GM19324 (cell line): ENCODE measurements at regions not wholly inside any gene's neighbourhood (a gene's known extent, or its start where the extent isn't known, plus 50 kb on each side); places are given as distances from the start of the nearest gene placed in this dataset.

ENCODE experiments used
- ATAC-seq: cut with Tn5 transposase; IDR thresholded peaks from one replicate; pipeline ENCODE4 v1.9.1; 2021; ENCODE audit warnings: mild to moderate bottlenecking, moderate library complexity; ENCODE audit not compliant: unreplicated experiment, low FRiP score

GRCh38 chr7:25756601-25757000 is 395.4 kb upstream of the NFE2L3 start:
- no peak for ATAC-seq

GRCh38 chr7:25758559-25758958 is 393.4 kb upstream of the NFE2L3 start:
- no peak for ATAC-seq

DNA sequence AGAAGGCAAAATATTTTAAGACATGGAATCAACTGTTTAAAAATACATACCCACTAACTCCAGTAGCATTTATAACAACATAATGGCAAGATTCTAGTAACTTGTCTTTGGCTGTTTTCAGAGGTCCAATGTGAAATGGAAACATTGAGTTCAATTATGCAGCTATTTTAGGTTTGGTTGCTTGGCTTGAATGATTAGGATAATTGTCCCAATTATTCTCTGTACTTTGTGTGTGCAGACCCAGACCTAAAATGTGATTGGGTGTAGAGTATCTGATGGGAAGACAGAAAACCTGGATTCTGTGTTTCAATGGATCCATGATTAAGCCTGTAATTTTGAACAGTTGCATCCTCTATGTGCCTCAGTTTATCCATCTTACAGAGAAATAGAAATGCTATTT is 392.7 kb upstream of the NFE2L3 start:
- ATAC-seq, result no peak

DNA sequence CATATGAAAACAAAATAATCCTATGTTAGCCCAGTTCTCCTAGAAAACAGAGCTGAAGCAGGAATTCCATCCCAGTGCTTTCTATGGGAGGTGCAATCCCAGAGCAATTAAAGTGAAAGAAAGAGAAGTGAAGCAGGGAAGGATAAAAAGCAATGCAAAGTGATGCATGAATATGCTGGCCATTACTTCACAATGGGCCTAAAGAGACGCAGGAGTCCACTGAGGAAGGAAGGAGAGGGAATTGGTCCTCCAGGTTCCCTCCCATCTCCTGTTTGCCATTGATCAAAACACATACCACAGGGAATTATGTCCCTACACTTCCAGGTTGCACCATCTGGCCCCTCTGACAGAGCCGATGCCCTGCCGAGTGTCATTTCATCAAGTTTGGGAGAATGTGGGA is 392.2 kb upstream of the NFE2L3 start:
- no peak for ATAC-seq

DNA sequence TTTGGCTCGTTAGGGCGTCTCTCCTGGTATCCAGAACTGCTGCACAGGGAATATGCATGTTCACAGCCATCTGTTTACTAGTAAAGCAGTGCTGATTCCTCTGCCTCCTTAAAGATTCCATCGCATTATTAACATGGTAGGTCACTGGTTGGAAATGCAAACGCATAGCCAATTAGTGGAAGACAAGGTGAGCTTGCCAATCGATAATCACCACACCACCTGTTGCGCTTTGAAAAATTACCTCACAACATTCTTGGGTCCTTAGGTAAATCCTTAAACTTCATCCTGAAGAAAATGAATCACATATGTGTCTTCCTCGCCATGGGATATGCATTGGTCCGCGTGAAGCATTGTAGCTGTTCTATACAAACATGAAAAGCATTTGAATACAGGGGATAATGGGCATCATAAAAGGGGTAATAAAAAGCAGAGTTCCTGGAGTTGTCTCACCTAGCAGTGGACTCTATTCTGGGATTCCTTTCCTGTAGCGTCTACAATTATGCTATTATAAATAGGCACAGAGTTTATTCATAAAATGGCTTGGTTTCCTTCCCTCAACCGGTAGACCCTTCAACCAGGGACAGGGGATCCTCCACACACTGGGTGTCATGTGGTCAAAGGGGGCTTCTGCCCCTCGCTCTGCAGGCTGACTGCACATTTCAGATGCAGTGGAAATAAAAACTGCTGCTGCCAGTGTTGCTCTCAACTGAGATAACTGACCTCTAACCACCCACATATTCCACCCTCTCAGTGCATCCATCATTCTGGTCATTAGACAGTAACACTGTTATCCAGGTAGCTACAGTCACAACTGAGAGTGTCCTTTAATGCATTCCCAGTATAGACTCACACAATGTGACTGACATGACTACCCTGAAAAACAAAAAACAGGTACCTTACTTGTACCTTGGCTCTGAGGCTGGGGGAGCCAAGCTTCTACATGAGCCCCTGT is 389.2 kb upstream of the NFE2L3 start:
- ATAC-seq, result no peak

DNA sequence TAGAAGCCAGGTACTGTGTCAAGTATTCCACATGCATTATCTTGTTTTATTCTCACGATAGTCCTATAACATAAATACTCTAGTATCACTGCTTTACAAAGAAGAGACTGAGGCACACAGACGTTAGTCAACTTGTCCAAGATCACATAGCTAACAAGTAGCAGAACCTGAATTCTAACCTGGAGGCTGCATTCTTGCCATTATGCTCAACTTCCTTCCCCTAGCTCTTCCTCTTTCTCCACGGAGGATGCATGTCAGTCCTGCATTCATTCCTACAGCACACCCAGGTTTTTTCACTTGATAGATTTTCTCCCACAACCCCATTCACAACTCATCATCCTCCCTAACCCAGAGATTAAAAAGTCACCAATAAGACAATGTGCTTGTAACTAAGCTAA is 388.5 kb upstream of the NFE2L3 start:
- ATAC-seq, result no peak

GRCh38 chr7:25765110-25765655 is 386.8 kb upstream of the NFE2L3 start:
- no peak for ATAC-seq

- ATAC-seq, result no peak
Measured at GRCh38 chr7:25770235-25770634, 381.8 kb upstream of the NFE2L3 start.

DNA sequence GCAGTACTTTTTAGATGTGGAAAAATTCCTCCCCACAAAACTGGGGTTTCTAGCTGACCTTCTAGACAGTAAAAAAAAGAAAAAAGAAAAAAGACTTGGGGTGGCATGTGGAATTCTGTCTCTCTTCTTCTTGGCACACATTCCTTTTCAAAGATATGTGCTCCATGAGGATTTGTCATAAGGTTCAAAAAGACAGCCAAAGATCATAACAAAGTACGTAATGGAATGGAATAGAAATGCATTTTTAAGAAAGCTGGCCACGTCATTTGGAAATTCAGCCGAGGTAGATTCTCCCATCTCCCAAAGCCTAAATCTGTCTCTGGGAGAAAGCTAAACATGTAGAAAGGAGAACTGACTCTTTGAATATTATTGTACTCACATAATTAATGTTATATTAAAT is 381.3 kb upstream of the NFE2L3 start:
- no peak for ATAC-seq

DNA sequence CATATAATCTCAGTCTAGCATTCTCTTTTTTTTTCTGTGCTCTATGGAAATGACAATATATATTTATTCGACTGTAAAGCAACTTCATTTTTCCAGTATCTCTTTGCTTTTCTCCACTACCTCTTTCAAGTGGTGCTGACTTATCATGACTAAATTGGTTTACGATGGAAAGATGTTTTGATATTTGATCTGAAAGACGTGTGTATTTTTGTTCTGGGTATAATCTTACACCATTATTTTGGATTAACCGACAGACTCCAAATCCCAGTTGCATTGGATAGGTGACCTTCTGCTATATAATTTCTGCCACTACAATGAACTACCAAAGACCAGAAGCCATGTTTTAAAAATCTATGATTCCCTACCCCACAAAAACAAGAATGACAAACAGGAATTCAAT is 380.5 kb upstream of the NFE2L3 start:
- ATAC-seq, result no peak

- no peak for ATAC-seq
Measured at GRCh38 chr7:25772802-25773201, 379.2 kb upstream of the NFE2L3 start.

- no peak for ATAC-seq
Measured at GRCh38 chr7:25774675-25775074, 377.3 kb upstream of the NFE2L3 start.

- ATAC-seq, result no peak
Measured at GRCh38 chr7:25775570-25775969, 376.4 kb upstream of the NFE2L3 start.

DNA sequence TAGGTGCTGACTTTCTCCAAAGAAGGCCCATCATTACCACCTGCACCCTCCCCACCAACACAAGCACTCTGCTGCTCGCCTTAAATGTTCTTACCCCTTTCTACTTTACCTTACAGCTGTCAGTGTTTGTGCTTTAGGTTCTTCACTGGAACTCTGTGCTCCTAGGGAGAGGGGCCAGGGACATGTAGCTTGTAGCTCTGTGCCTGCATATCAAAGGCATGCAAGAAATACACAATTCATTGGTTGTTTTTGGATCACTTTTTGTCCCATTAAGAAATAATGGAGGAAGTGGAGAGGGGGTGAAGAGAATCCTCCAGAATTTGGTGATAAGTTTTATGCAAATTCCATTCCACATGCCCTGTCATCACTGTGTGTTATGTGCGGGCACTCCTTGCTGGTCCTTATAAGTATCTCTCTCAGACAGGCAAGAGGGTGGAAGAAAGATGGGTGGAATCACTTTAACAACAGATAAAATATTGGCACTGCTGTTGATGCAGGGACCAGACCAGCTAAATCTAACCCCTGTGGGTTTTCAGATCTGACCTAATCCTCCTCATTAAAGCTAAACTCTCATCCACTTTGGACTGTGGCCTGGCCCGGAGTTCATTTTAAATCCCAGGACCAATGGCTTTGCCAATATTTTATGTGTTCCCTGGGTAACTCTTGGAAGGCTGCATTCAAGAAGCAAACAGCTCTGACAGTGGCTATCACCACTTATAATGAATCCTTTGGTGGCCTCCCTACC is 375.8 kb upstream of the NFE2L3 start:
- ATAC-seq, result no peak

DNA sequence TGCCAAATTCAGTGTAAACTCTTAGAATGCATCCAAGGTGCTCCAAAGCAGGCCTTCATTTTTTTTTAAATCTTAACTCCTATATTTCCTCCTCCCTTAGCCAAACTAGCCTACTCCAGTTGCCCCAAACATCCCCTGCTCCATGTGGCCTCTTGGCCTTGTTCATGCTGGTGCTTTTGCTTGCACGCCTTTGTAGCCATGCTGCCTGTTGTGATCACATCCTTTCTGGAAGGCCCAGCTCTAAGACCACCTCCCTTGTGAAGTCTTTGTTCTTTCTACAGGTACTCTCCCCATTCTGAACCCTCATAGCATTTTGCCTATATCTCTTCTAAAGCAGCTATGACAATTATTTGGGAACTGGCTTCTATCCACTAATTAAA is 375.3 kb upstream of the NFE2L3 start:
- ATAC-seq, result no peak

DNA sequence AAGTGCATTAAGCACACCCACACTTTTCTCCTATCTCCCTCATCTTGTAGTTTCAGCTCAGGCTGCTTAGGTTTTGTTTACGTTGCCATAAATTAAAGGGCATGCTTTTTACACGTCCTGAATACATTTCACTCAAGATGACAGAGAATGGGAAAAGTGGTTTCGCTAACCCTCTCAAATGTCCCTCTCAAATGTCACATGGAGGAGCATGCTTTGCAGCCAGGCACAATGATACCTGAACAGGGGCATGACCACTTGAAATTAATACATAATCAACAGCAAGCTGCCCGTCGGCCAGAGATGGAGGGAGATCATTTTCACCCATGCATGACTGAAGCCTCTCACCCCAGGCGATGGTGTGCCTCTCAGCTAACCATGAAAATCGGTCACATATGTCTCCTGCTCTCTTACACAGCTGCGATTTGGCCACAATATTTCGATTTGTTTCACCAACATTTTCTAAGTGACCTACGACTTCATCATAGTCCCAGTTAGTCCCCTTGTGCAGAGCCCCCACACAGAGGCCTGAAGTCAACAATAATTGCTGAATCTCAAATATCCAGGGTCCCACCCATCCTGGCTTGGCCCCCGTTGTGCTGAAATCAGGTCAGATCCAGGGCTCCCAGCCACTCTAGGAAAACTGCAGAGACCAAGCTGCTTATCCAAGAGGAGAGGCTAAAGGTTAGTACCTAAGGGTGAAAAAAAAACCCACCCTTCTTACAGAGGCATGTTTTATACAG is 373.9 kb upstream of the NFE2L3 start:
- ATAC-seq, result no peak

- ATAC-seq, result no peak
Measured at GRCh38 chr7:25779002-25779546, 372.9 kb upstream of the NFE2L3 start.

- ATAC-seq, result no peak
Measured at GRCh38 chr7:25780904-25781303, 371.1 kb upstream of the NFE2L3 start.

GRCh38 chr7:25781704-25782103 is 370.3 kb upstream of the NFE2L3 start:
- ATAC-seq, result no peak

GRCh38 chr7:25786936-25787335 is 365.1 kb upstream of the NFE2L3 start:
- ATAC-seq, result no peak

DNA sequence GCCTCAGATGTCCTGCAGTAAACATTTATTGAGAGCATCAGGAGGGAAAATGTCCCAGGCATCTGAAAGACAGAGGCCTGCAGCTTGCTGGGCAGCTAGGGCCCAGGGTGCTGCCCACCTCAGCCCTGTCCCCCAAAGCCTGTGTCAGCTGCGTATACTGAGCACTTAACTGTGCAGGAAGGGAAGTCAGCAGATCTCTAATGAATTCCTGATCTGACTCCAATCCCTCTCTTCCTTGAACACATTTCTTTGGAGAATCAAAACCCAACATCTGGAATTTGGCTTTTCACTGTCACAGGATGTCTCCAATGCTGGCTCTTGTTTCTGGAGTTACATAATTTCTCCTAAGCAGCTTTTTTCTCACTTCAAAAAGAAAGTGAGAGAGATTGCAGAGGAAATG is 364.7 kb upstream of the NFE2L3 start:
- no peak for ATAC-seq
